Hematopoietic multipotent progenitor cell treated with erythropoietin and hydrocortisone succinate and interleukin-3 and kit ligand, for 6 days (in vitro differentiated cells): ENCODE measurements at regions not wholly inside any gene's neighbourhood (a gene's known extent, or its start where the extent isn't known, plus 50 kb on each side); places are given as distances from the start of the nearest gene placed in this dataset.

Experiments
- DNase-seq: peaks from one replicate; pipeline ENCODE4 v3.0.0-alpha.2; 2015

DNA sequence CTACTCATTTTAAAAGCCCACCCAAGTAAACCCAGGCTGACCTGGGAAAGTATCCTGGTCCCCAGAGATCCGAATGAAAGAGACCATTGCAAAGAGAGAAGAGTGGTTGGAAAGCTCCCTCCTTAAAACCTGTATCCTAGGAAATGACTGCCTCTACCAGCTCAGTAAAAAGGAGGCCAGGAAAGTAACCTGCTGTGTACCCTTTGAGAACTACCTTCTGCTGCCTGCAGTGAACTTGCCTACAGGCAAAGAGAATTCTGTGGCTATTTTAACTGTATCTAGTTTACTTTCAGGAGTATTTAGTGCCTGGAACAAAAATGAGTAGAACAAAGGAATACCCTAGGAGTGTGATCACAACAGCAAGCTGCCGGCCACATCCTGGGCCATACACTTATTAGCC is 641.7 kb upstream of the NRXN1 start:
- no peak for DNase-seq

DNA sequence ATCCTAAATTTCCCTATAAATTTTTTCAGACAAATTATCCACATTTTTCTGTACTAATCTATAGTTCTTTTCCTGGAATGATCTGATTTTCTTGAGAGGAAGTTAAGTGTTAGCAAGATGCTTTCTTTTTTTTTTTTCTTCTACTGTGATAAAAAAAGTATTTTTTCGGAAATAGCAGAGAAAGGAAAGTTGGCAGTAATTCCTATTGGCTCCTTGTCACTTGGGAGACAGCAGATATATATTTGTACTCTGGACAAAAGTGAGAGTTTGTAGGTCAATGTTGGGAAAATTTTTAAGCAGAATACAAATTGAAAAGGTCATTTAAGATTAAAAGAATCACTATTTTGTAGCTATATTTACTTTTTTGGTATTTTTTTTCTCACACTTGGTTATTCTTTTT is 635.7 kb upstream of the NRXN1 start:
- DNase-seq = no peak

GRCh38 chr2:51662187-51662586 is 630.3 kb upstream of the NRXN1 start:
- no peak for DNase-seq

DNA sequence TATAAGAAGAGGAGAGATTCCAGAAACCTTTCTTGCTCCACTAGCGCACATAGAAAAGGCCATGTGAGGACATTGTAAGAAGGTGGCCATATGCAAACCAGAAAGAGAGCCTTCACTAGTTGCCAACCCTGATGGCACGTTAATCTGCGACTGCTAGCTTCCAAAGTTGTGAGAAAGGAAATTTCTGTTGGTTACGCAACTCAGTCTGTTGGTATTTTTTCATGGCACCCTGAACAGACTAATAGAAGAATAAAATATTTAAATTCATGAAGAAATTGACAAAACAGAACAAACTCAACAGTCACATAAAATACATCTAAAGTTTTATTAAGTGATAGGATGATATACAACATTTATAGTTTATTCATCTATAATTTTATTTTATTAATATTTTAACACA is 625.9 kb upstream of the NRXN1 start:
- DNase-seq = no peak

- DNase-seq = no peak
Observed at GRCh38 chr2:51650769-51651168, 618.8 kb upstream of the NRXN1 start.

DNA sequence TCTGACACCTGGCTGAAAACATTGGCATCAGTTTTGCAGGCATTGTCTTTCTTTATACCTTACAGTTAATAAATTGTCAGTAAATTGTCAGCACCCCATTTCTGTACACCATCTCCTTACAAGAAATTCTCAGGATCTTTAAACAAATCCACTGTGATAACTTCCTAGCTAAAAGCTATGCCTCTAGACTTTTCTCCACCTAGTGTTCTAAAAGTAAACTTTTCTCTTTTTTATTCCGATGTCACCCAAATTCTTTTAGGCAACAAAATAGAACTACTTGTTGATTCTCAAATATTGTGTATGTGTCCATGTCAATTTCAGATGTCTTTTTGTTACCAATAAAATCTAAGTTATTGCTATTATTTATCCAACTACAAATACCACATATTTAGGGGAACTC is 617.4 kb upstream of the NRXN1 start:
- DNase-seq = no peak

DNA sequence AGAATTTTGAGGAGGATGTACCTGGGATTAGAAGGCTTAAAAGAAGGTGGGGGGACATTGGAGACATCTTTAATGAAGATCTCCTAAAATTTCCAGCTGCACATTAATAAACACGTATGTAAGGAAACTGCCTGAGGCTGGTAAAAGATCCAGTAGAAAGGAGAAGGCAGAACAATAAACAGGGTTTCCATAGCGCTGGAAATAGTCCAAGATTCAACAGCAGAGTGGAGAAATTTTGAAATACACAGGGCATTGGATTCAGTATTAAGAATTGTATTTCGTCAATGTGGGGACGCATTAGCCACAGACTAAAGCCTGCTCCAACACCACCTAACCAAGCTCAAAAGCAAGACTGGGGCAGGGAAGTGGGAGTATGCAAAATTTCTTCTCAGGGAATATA is 606.9 kb upstream of the NRXN1 start:
- no peak for DNase-seq

DNA sequence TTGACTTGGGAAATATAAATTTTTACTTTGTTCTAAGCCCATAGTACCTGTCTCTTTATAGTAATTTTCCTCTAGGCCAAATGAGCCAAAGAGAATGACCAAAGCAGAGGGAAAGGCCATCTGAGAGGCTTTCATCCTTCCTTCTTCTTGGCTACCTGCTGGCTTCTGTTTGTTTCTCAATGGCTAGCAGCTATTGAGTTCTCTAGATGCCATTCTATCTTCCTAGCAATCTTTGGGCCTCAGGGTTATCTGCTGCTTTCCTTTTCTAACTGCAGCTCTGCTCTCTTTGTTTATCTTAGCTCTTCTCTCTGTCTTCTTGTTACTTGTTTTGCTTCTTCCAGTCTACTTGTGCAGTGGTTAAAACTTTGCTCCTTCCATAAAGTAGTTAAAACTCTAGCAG is 601.1 kb upstream of the NRXN1 start:
- no peak for DNase-seq

GRCh38 chr2:51629406-51629805 is 597.5 kb upstream of the NRXN1 start:
- DNase-seq = no peak

GRCh38 chr2:51628917-51629316 is 597.0 kb upstream of the NRXN1 start:
- no peak for DNase-seq

- no peak for DNase-seq
Observed at GRCh38 chr2:51624995-51625394, 593.1 kb upstream of the NRXN1 start.

- no peak for DNase-seq
Observed at GRCh38 chr2:51620796-51621195, 588.9 kb upstream of the NRXN1 start.

- no peak for DNase-seq
Observed at GRCh38 chr2:51619961-51620360, 588.0 kb upstream of the NRXN1 start.

DNA sequence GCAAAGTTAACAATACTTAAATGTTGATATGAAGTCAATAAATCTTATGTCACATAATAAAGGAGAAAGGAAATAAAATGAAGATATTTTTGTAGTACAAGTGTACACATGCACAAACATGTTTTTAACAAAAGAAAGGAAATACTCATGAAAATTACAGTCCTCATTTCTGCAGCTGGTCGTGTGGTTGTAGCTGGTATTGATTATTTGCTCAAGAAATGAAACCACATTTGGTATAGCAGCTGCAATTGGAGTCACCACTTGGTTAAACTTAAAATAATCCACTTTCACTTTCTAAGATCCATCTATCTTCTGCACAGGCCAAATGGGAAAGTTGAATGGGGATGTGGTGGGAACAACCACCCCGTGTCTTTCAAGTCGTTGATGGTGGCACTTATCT is 580.5 kb upstream of the NRXN1 start:
- DNase-seq = no peak

- no peak for DNase-seq
Observed at GRCh38 chr2:51601706-51602105, 569.8 kb upstream of the NRXN1 start.

DNA sequence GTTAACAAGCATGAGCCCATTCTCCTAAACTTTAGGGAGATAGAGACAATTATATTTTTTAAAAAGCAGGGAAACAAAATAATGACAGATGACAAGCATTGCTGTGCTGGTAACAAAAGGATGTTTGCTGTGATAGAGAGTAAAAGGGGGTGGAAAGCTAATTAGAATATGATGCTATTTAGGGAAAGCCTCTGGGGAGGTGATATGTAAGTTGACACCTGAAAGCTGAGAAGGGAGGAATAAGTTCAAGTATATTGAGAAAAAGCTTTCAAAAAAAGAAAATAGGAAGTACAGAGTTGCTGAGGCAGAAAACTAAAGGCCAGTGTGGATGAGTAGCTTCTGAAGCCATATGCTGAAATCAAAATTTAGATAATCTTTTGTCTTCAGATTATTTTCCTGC is 565.2 kb upstream of the NRXN1 start:
- DNase-seq = no peak

- no peak for DNase-seq
Observed at GRCh38 chr2:51595836-51596235, 563.9 kb upstream of the NRXN1 start.

DNA sequence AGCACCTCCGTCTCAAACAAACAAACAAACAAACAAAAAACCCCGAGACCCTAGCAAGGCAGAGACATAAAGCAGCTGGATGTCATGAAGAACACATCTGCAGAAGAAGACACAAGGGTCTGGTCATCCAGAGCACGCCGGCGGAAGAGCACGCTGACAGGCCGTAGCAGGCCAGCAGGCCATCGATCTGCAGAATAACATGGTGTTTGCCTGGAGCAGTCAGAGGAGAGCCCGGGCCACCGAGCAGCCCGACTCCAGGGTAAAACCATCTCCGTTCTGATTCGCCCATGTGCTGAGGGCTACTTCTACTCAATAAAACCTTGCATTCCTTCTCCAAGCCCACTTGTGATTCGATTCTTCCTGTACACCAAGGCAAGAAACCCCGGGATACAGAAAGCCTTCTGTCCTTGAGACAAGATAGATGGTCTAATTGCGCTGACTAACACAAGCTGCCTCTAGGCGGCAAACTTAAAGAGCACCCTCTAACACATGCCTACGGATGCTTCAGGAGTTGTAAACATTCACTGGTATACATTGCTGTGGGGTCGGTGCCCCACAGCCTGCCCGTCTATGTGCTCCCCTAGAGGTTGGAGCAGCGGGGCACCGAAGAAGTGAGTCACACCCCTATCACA is 549.8 kb upstream of the NRXN1 start:
- DNase-seq = no peak

DNA sequence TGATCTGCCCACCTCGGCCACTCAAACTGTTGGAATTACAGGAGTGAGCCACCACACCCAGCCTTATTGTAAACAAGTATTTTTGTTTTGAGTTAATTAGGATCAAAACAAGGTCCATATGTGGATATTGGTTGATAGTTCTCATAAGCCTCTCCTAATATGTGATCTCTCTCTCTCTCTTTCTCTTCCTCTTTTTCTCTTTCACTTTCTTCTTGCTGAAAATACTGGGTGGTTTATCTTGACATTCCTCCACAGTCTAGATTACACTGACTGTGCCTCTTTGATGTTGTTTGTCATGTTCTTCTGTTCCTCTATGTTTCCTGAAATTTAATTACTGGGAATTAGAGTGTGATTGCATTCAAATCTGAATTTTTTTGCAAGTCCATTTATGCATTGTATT is 547.5 kb upstream of the NRXN1 start:
- DNase-seq = no peak

DNA sequence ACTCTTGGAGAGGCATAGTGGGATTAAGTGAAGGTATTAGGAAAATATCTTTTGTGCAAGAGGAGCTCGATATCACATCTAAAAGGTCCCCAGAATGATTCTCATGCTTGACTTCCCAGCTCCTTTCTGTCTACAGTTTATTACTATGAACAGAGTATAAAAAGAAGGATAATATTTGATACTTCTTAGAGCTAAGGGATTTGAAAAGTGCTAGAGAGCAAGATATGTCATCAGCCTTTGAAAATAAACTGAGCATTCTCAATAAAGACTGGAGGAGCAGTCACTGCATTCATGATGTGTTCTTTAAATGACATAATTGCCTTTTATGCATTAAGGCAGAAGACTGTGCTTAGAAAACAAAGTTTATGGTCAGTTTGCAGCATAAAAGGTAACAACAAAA is 543.2 kb upstream of the NRXN1 start:
- DNase-seq = no peak

DNA sequence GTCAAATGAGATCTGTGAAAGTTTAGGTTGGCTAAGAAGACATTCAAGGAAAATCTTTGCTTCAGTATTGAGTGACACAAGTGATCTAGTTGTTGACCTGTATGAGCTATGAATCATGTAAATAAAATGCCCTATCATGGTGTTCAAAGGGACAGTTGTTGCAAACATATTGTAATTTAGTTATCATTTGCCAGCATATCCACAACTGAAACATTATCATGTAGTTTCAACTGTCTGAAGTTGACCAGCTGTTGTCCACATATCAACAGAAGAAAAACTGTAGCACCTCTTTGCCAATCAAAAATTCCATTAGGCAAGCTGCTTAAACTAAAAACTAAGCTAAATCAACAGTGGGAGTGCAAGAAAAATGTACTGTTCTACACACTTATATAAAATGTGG is 527.1 kb upstream of the NRXN1 start:
- no peak for DNase-seq

- no peak for DNase-seq
Observed at GRCh38 chr2:51553476-51553875, 521.5 kb upstream of the NRXN1 start.

GRCh38 chr2:51535763-51536162 is 503.8 kb upstream of the NRXN1 start:
- DNase-seq = no peak

- no peak for DNase-seq
Observed at GRCh38 chr2:51534166-51534565, 502.2 kb upstream of the NRXN1 start.

DNA sequence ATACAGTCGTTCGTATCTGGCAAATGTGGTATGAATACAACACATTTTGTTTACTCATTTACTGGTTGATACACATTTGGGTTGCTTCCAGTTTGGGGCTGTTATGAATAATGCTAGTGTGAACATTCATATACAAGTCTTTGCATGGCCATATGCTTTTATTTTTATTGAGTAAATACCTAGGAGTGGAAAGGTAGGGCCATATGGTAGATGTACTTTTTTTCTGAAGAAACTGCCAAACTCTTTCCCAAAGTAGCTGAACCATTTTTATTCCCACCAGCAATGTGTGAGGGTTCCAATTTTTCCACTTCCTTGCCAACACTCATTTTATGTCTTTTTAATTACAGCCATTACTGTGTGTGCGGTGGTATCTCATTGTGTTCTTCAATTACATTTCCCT is 496.2 kb upstream of the NRXN1 start:
- DNase-seq = no peak

- DNase-seq = no peak
Observed at GRCh38 chr2:51526766-51527165, 494.8 kb upstream of the NRXN1 start.
